Activated CD4-positive, alpha-beta T cell treated with anti-CD3 and anti-CD28 coated beads for 24 hours (primary cell): ENCODE measurements at regions not wholly inside any gene's neighbourhood (a gene's known extent, or its start where the extent isn't known, plus 50 kb on each side); places are given as distances from the start of the nearest gene placed in this dataset.

Experiments used
- DNase-seq, 2 donors: peaks; one replicate each; pipeline ENCODE4 v3.0.0-alpha.2; 2020; ENCODE audit warnings: low read depth in 2 of 2

GRCh38 chr7:86972072-86972471 is 87.4 kb downstream of the ELAPOR2 start:
- DNase-seq: no peak

DNA sequence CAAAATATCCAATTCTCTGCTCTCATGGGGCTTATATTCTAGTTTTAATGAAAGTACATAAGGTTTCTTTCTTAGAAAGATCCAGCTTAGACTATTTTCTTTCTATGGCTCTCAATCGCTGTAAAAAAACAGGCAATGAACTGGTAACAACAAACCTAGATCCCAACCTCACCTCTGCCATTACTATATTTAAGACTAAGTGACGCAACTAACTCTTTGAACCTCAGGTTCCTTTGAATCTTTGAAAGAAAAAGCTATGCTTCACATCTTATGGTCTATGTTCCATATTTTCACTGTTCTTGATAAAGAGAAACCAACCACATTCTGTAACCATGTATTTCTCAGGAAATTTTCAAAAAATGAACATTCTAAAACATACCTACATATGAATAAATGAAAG is 88.5 kb downstream of the ELAPOR2 start:
- DNase-seq: no peak

GRCh38 chr7:86970547-86970946 is 88.9 kb downstream of the ELAPOR2 start:
- no peak for DNase-seq

GRCh38 chr7:86969865-86970264 is 89.6 kb downstream of the ELAPOR2 start:
- no peak for DNase-seq

- DNase-seq: no peak
These were observed 90.8 kb downstream of the ELAPOR2 start for GRCh38 chr7:86968618-86969017.

DNA sequence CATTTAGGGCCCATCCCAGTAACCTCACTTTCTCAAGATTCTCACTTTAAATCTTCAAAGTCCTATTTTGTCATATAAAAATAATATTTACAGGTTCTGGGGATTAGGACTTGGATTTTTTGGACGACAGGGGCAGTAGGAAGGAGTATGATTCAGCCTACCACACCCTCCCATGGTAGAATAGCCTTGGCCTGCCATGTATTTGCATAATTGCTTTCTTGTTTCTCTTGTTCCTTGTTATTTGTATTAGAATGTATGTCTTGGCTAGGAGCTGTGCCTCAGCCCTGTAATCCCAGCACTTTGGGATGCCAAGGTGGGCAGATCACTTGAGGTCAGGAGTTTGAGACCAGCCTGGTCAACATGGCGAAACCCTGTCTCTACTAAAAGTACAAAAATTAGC is 92.5 kb downstream of the ELAPOR2 start:
- no peak for DNase-seq

DNA sequence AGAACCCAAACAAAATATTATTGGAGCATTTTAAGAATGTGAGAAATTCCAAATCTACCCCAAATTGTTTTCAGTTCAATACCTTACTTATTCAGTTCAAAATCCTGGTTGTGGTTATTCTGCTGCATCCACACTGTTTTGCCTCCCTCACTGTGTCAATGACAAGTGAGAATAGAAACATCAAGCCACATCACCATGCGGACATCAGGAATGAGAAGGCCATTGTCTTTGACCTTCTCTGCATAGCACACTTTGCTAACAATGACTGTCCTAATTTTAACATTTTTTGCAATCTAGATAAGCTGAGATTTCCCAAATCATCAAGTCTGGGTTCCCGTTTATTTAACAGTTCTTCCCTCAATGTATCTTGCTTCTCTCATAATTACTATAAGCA is 93.7 kb downstream of the ELAPOR2 start:
- no peak for DNase-seq

- no peak for DNase-seq
These were observed 94.3 kb downstream of the ELAPOR2 start for GRCh38 chr7:86964973-86965726.

- DNase-seq: no peak
These were observed 95.7 kb downstream of the ELAPOR2 start for GRCh38 chr7:86963599-86964230.

- DNase-seq: no peak
These were observed 96.8 kb downstream of the ELAPOR2 start for GRCh38 chr7:86962623-86963022.

GRCh38 chr7:86961686-86962085 is 97.8 kb downstream of the ELAPOR2 start:
- no peak for DNase-seq

GRCh38 chr7:86958380-86958779 is 101.1 kb downstream of the ELAPOR2 start:
- no peak for DNase-seq

DNA sequence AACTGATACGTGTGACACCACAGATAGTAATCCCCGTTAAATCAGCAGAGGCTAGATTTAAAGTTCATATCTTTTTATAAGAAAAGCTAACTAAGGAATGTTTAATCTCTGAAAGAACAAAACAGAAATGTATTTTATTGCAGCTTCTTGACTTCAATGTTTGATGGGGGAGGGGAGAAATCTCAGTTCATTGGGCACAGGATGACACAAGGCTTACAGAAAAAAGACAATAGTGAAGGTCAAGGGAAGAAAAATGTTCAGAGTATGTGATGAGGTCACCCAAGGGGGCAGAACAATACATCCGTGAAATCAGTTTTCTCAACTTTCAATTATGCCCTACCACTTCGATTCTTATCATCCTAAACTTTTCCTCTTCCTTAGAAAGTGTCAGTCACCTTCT is 102.9 kb downstream of the ELAPOR2 start:
- no peak for DNase-seq

GRCh38 chr7:86955895-86956503 is 103.5 kb downstream of the ELAPOR2 start:
- DNase-seq: no peak

DNA sequence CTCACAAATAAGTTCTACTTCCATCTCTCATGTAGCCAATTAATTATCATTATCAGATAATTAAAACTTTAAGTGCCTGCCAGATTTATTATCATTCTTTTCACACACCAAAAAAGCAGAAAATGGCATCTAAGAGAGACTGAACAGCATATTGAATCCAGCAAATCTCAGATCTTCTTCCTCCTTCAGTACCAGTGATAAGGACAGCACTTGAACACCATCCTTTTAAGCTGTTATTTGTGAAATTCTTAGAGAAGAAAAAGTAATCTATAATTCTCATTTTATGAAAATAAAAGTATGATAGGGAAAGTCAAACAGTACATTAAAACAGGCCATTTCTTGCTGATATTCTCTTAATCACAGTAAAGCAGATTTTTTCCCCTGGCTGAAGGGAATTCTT is 104.5 kb downstream of the ELAPOR2 start:
- no peak for DNase-seq

DNA sequence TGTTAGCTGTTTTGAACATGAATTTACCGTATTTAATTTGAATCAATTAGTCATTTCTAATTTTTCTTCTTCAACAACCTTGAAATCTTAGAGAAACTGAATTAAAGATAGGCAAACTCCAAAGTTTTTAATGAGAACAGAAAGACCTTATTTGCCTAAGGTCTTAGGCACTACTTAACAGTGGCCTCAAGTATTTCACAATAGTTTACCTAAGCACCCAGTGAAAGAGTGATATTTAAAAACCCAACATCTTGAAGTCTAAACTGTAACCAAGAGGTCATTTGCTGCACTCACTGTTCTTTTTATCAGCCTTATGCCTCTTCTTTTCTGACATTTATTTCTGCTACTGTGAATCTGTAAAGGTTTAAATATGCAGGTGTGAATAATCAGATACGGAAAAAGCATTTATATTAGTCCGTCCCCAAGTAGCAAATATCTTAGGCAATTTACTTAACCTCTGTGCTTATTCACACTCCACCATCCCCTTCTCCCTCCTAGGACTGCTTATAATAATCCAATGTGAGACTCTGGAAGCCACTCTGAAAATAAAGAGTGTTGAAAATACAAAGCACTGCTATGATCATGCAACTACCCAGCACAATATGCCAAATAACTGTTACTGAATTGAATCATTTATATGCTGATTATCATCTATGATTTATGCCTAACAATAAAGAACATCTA is 105.7 kb downstream of the ELAPOR2 start:
- no peak for DNase-seq

- DNase-seq: no peak
These were observed 106.2 kb downstream of the ELAPOR2 start for GRCh38 chr7:86953219-86953618.

GRCh38 chr7:86951895-86952294 is 107.6 kb downstream of the ELAPOR2 start:
- no peak for DNase-seq

DNA sequence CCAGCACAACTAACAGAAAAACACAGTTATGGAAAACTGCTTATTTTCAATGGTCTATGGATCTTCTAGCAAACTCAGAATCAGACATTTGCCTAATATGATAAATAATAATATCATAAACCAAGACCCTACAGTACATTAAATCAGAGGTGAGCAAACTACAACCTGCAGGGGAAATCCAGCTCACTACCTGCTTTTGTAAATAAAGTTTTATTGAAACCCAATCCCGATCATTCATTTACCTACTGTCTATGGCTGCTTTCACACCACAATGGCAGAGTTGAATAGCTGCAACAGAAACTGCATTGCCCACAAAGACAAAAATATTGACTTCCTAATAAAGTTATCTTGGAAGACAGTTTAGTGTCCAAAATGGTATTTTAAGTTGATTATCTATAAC is 108.5 kb downstream of the ELAPOR2 start:
- DNase-seq: no peak

DNA sequence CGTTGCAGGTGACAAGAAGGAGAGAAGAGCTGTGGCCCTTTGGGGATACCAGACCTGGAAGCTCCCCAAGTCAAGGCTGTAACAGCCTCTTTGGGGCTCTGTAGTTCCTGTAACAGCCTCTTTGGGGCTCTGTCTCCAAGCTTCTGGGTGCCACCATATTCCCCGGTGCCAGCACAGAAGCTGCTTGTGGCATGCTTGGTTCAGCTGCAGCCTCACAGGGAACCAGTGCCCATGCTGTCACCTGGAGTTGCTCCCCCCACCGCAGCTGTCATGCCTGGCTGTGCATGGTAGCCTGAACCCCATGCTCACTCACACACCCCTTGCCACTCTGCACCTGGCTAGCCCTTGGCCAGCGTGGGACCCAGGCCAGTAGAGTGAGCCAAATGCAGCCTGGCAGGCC is 109.1 kb downstream of the ELAPOR2 start:
- no peak for DNase-seq

- DNase-seq: no peak
These were observed 109.6 kb downstream of the ELAPOR2 start for GRCh38 chr7:86949779-86950260.

- no peak for DNase-seq
These were observed 110.2 kb downstream of the ELAPOR2 start for GRCh38 chr7:86949052-86949778.
